IMR-90 (cell line): ENCODE measurements at regions not wholly inside any gene's neighbourhood (a gene's known extent, or its start where the extent isn't known, plus 50 kb on each side); places are given as distances from the start of the nearest gene placed in this dataset.

Experiments used
- ATAC-seq: fragments of 200-7000 bp; cut with Tn5 transposase; 2 replicates; pipeline ENCODE4 v1.9.1; 2020; ENCODE audit warnings: low read depth, mild to moderate bottlenecking, moderate library complexity
- BruUV-seq: library from RNA; stranded (reverse); fragments of 400-500 nt; replicated peaks from 2 replicates; lab custom pipeline; 2021; lab: Mats Ljungman, UMichigan
- CTCF ChIA-PET: fragments of 300-600 bp; formaldehyde crosslinking; extraction: SDS; loops from one replicate; lab custom pipeline; 2021; ENCODE audit warnings: antibody characterized with exemption; lab: Yijun Ruan, JAX
- POLR2A ChIA-PET: fragments of 300-600 bp; sonication (Branson Sonifier 250); formaldehyde crosslinking; loops from one replicate; lab custom pipeline; 2022; ENCODE audit warnings: antibody characterized with exemption; ENCODE audit not compliant: unreplicated experiment; lab: Charles Lee
- DNase-seq: peaks from one replicate; pipeline ENCODE4 v3.0.0; 2013
- H2AFZ ChIP-seq: replicated peaks from 2 replicates; pipeline ENCODE3; 2013; ENCODE audit warnings: low read length, mild to moderate bottlenecking; ENCODE audit not compliant: poor library complexity
- H2AK5ac ChIP-seq: 2 replicates; pipeline ENCODE4 v1.6.1; 2013; ENCODE audit warnings: low read depth, low read length, inconsistent platforms
- H2AK9ac ChIP-seq: replicated peaks from 2 replicates; pipeline ENCODE3; 2013; ENCODE audit warnings: mild to moderate bottlenecking, low read depth, low read length, moderate library complexity; ENCODE audit not compliant: poor library complexity
- H2BK120ac ChIP-seq: 2 replicates; pipeline ENCODE4 v1.6.1; 2013; ENCODE audit warnings: low read depth, low read length, inconsistent platforms
- H2BK15ac ChIP-seq: 3 replicates; pipeline ENCODE4 v1.6.1; 2013; ENCODE audit warnings: low read depth, low read length, inconsistent platforms
- H2BK20ac ChIP-seq: 2 replicates; pipeline ENCODE4 v1.6.1; 2013; ENCODE audit warnings: low read depth, mild to moderate bottlenecking, inconsistent platforms, low read length, moderate library complexity
- H2BK5ac ChIP-seq: 2 replicates; pipeline ENCODE4 v1.6.1; 2013; ENCODE audit warnings: mild to moderate bottlenecking, low read depth, low read length, inconsistent platforms; ENCODE audit not compliant: poor library complexity, severe bottlenecking
- H3K14ac ChIP-seq: replicated peaks from 2 replicates; pipeline ENCODE4 v1.6.1; 2013; ENCODE audit warnings: low read depth, low read length, inconsistent platforms
- H3K18ac ChIP-seq: 2 replicates; pipeline ENCODE4 v1.6.1; 2013; ENCODE audit warnings: low read depth, low read length, control low read depth
- H3K23ac ChIP-seq: 2 replicates; pipeline ENCODE4 v1.6.1; 2013; ENCODE audit warnings: low read depth, low read length, inconsistent platforms
- H3K27ac ChIP-seq: 2 replicates; pipeline ENCODE4 v1.5.1; 2013; ENCODE audit warnings: mild to moderate bottlenecking, control low read depth, low read length; ENCODE audit not compliant: insufficient read depth
- H3K27me3 ChIP-seq: 2 replicates; pipeline ENCODE4 v1.6.1; 2013; ENCODE audit warnings: low read length; ENCODE audit not compliant: control insufficient read depth, insufficient read depth
- H3K36me3 ChIP-seq: 2 replicates; pipeline ENCODE4 v1.6.1; 2013; ENCODE audit warnings: low read length, mixed read lengths; ENCODE audit not compliant: control insufficient read depth, insufficient read depth
- H3K4ac ChIP-seq: 2 replicates; pipeline ENCODE4 v1.6.1; 2013; ENCODE audit warnings: low read depth, low read length, inconsistent platforms
- H3K4me1 ChIP-seq: 2 replicates; pipeline ENCODE4 v1.6.1; 2013; ENCODE audit warnings: low read length, mixed read lengths; ENCODE audit not compliant: control insufficient read depth, insufficient read depth
- H3K4me2 ChIP-seq: 2 replicates; pipeline ENCODE4 v1.6.1; 2013; ENCODE audit warnings: low read depth, mild to moderate bottlenecking, control low read depth, low read length, moderate library complexity
- H3K4me3 ChIP-seq: 2 replicates; pipeline ENCODE4 v1.5.1; 2013; ENCODE audit warnings: low read depth, mild to moderate bottlenecking, control low read depth, low read length, moderate library complexity; ENCODE audit not compliant: insufficient read depth
- H3K56ac ChIP-seq: 2 replicates; pipeline ENCODE4 v1.6.1; 2013; ENCODE audit warnings: low read length, inconsistent platforms; ENCODE audit not compliant: insufficient read depth; ENCODE audit errors: extremely low read depth
- H3K79me1 ChIP-seq, 2 experiments: 2 replicates each; pipeline ENCODE4 v1.6.1; 2013; ENCODE audit warnings: low read length in 2 of 2, inconsistent platforms in 1 of 2, low read depth in 1 of 2
- H3K9ac ChIP-seq: 2 replicates; pipeline ENCODE4 v1.6.1; 2013; ENCODE audit warnings: low read depth, low read length, control low read depth
- H3K9me1 ChIP-seq: 2 replicates; pipeline ENCODE4 v1.6.1; 2013; ENCODE audit warnings: low read length, inconsistent platforms; ENCODE audit not compliant: insufficient read depth
- H3K9me3 ChIP-seq: 2 replicates; pipeline ENCODE4 v1.6.1; 2013; ENCODE audit warnings: low read length; ENCODE audit not compliant: control insufficient read depth, insufficient read depth
- H4K20me1 ChIP-seq: 2 replicates; pipeline ENCODE4 v1.6.1; 2013; ENCODE audit warnings: low read length, inconsistent platforms; ENCODE audit not compliant: insufficient read depth
- H4K5ac ChIP-seq: 2 replicates; pipeline ENCODE4 v1.6.1; 2013; ENCODE audit warnings: mild to moderate bottlenecking, low read depth, low read length, control low read depth
- H4K8ac ChIP-seq, 2 experiments: 2 replicates each; pipeline ENCODE4 v1.6.1; 2013; ENCODE audit warnings: low read depth in 2 of 2, low read length in 2 of 2, control low read depth in 1 of 2, inconsistent platforms in 1 of 2
- H4K91ac ChIP-seq: 2 replicates; pipeline ENCODE4 v1.6.1; 2013; ENCODE audit warnings: low read depth, low read length, inconsistent platforms; ENCODE audit not compliant: insufficient read depth
- BHLHE40 ChIP-seq: fragments of 150-350 bp; IDR thresholded peaks from 2 replicates; pipeline ENCODE4 v1.6.1; 2016; ENCODE audit warnings: mild to moderate bottlenecking, low read depth, low read length
- CEBPB ChIP-seq: IDR thresholded peaks from 2 replicates; pipeline ENCODE4 v1.6.1; 2012; ENCODE audit warnings: low read depth, low read length, improper control_type of control experiment
- CHD1 ChIP-seq: IDR thresholded peaks from 2 replicates; pipeline ENCODE4 v1.6.1; 2012; ENCODE audit warnings: low read depth, low read length, improper control_type of control experiment
- CTCF ChIP-seq: conservative IDR thresholded peaks from 2 replicates; pipeline ENCODE4 v1.5.1; 2012; ENCODE audit warnings: mild to moderate bottlenecking, low read depth, low read length, improper control_type of control experiment
- FOS ChIP-seq: fragments of 150-350 bp; IDR thresholded peaks from 2 replicates; pipeline ENCODE4 v1.6.1; 2016; ENCODE audit warnings: low read depth, low read length
- MAFK ChIP-seq: IDR thresholded peaks from 2 replicates; pipeline ENCODE4 v1.6.1; 2012; ENCODE audit warnings: low read depth, low read length, improper control_type of control experiment
- MAZ ChIP-seq: IDR thresholded peaks from 2 replicates; pipeline ENCODE4 v1.6.1; 2012; ENCODE audit warnings: low read depth, mild to moderate bottlenecking, low read length, improper control_type of control experiment, moderate library complexity, borderline replicate concordance
- MXI1 ChIP-seq: IDR thresholded peaks from 2 replicates; pipeline ENCODE4 v1.6.1; 2012; ENCODE audit warnings: low read depth, mild to moderate bottlenecking, low read length, moderate library complexity, borderline replicate concordance
- NFE2L2 ChIP-seq: fragments of 150-350 bp; IDR thresholded peaks from 2 replicates; pipeline ENCODE4 v1.6.1; 2016; ENCODE audit warnings: low read depth, mild to moderate bottlenecking, low read length
- POLR2A ChIP-seq: IDR thresholded peaks from 2 replicates; pipeline ENCODE4 v1.6.1; 2012; ENCODE audit warnings: mild to moderate bottlenecking, low read depth, low read length
- RAD21 ChIP-seq: IDR thresholded peaks from 2 replicates; pipeline ENCODE4 v1.6.1; 2012; ENCODE audit warnings: low read length, improper control_type of control experiment
- RCOR1 ChIP-seq: IDR thresholded peaks from 2 replicates; pipeline ENCODE4 v1.6.1; 2012; ENCODE audit warnings: mild to moderate bottlenecking, low read length, improper control_type of control experiment; ENCODE audit not compliant: insufficient replicate concordance
- RFX5 ChIP-seq: IDR thresholded peaks from 2 replicates; pipeline ENCODE4 v1.8.0; 2012; ENCODE audit warnings: low read depth, mild to moderate bottlenecking, low read length, moderate library complexity
- SMC3 ChIP-seq: fragments of 150-350 bp; IDR thresholded peaks from 2 replicates; pipeline ENCODE4 v1.6.1; 2016; ENCODE audit warnings: low read depth, mild to moderate bottlenecking, antibody characterized with exemption, low read length, moderate library complexity
- WGBS, 2 experiments: methylation state at CpG; one replicate each; pipeline versions ENCODE4 v1.1.5 to v1.1.7; 2013; ENCODE audit warnings: missing lambda C conversion rate in 2 of 2; ENCODE audit not compliant: insufficient read length in 1 of 2; ENCODE audit errors: extremely low coverage in 2 of 2; 5-methylcytosine and 5-hydroxymethylcytosine counted together
- dilution Hi-C: fragments of 300-500 bp; cut with HindIII; formaldehyde crosslinking; loops from one replicate; pipeline ENCODE4 v1.14.3; 2018; ENCODE audit warnings: low sequenced_read_pairs; ENCODE audit not compliant: unreplicated experiment
- in situ Hi-C: fragments of 300-500 bp; cut with MboI; formaldehyde crosslinking; loops from 3 replicates; pipeline ENCODE4 v1.14.3; 2019; ENCODE audit warnings: low sequenced_read_pairs, inconsistent platforms, mixed read lengths
- intact Hi-C: fragments of 100-400 bp; cut with micrococcal nuclease; formaldehyde crosslinking; loops from 2 replicates; pipeline ENCODE4 v1.10.0; 2022
- TF ChIP-seq, protein P1 (sequence below): fragments of 150-350 bp; IDR thresholded peaks from 2 replicates; pipeline ENCODE4 v1.6.1; 2017; ENCODE audit warnings: mild to moderate bottlenecking, antibody characterized with exemption, low read length, low read depth

DNA sequence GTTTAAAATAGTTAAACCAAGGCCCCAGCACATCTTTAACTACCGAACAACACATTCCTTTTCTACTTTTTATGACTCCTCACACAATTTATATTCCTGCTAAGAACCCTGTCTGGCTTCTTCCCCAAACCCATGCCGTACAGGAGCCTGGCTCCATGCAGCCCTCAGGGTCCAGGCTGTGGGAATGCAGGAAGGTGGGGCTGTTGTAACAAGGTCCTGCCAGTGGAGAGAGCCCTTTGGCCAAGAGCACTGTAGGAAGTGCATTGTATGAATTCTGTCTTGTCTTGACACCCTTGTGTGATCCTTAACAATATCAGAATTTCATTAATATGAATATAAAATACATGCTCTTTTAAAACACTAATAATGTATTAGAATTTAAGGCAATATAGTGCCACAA lies 563.8 kb downstream of the TBL1XR1 start:
- no peak overlapping the region for H4K5ac ChIP-seq
- H2AFZ ChIP-seq: no peak overlapping the region
- no peak overlapping the region for H3K4me3 ChIP-seq
- WGBS, 2 experiments: no CpG with 5 or more reads among the region's 2 CpGs
- no peak overlapping the region for H3K4me2 ChIP-seq
- H2AK5ac ChIP-seq: no peak overlapping the region
- intact Hi-C loops (no loop called here), dilution Hi-C loops (no loop called here), in situ Hi-C loops (no loop called here)
- H3K9ac ChIP-seq: no peak overlapping the region
- H2BK20ac ChIP-seq: no peak overlapping the region
- H2BK5ac ChIP-seq: no peak overlapping the region
- no peak overlapping the region for H2BK120ac ChIP-seq
- H3K36me3 ChIP-seq: no peaks in the 10 kb centered on the region
- H4K8ac ChIP-seq: no peak overlapping the region
- no peak overlapping the region for H3K56ac ChIP-seq
- H3K23ac ChIP-seq: no peak overlapping the region
- no peak for TF ChIP-seq RFX5
- no peak for TF ChIP-seq SMC3
- no peak for TF ChIP-seq MAFK
- no peak for TF ChIP-seq NFE2L2
- TF ChIP-seq MAZ: no peak
- TF ChIP-seq POLR2A: no peak
- TF ChIP-seq CHD1: no peak
- no peak for TF ChIP-seq CEBPB
- TF ChIP-seq RCOR1: no peak
- TF ChIP-seq CTCF: no peak
- TF ChIP-seq BHLHE40: no peak
- TF ChIP-seq, protein P1, sequence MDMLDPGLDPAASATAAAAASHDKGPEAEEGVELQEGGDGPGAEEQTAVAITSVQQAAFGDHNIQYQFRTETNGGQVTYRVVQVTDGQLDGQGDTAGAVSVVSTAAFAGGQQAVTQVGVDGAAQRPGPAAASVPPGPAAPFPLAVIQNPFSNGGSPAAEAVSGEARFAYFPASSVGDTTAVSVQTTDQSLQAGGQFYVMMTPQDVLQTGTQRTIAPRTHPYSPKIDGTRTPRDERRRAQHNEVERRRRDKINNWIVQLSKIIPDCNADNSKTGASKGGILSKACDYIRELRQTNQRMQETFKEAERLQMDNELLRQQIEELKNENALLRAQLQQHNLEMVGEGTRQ: no peak
- TF ChIP-seq RAD21: no peak
- TF ChIP-seq MXI1: no peak
- TF ChIP-seq FOS: no peak
- no peak for ATAC-seq
- no peak overlapping the region for H2BK15ac ChIP-seq
- H3K27me3 ChIP-seq: no peaks in the 10 kb centered on the region
- BruUV-seq: no TSS peak
- no peak overlapping the region for H3K18ac ChIP-seq
- ChIA-PET POLR2A (no interaction called here), CTCF (interaction anchor here (0.5 to 1.4 kb wide), 2 partner anchors 17 to 1539 kb away, joined by 3 read pairs; no protein-coding TSS in a partner anchor)
- DNase-seq: no peak
- no peak overlapping the region for H3K4ac ChIP-seq
- H3K4me1 ChIP-seq: no peaks in the 10 kb centered on the region
- no peak overlapping the region for H3K27ac ChIP-seq
- no peaks in the 10 kb centered on the region for H3K9me1 ChIP-seq
- H3K79me1 ChIP-seq: no peaks in the 10 kb centered on the region
- H3K9me3 ChIP-seq: no peaks in the 10 kb centered on the region
- H2AK9ac ChIP-seq: no peak overlapping the region
- H4K20me1 ChIP-seq: no peaks in the 10 kb centered on the region
- H3K14ac ChIP-seq: no peak overlapping the region
- H4K91ac ChIP-seq: no peak overlapping the region
